HFFc6 (cell line): ENCODE measurements at regions not wholly inside any gene's neighbourhood (a gene's known extent, or its start where the extent isn't known, plus 50 kb on each side); places are given as distances from the start of the nearest gene placed in this dataset.

ENCODE experiments used
- DNase-seq: peaks from one replicate; pipeline ENCODE4 v3.0.0-alpha.2; 2018
- H3K27ac Mint-ChIP-seq: 2 replicates; pipeline ENCODE4 v1.8.0; 2020; ENCODE audit warnings: mild to moderate bottlenecking, mixed read lengths
- H3K27me3 Mint-ChIP-seq: 2 replicates; pipeline ENCODE4 v1.8.0; 2021; ENCODE audit warnings: mild to moderate bottlenecking, moderate library complexity, mixed read lengths; ENCODE audit not compliant: insufficient read depth
- H3K36me3 Mint-ChIP-seq: 2 replicates; pipeline ENCODE4 v1.8.0; 2021; ENCODE audit warnings: low read depth, mixed read lengths
- H3K4me1 Mint-ChIP-seq: 2 replicates; pipeline ENCODE4 v1.8.0; 2020; ENCODE audit warnings: low read depth, mixed read lengths
- H3K4me3 Mint-ChIP-seq: 2 replicates; pipeline ENCODE4 v1.8.0; 2020; ENCODE audit warnings: mild to moderate bottlenecking, moderate library complexity, mixed read lengths
- H3K9me3 Mint-ChIP-seq: 2 replicates; pipeline ENCODE4 v1.8.0; 2020; ENCODE audit warnings: mild to moderate bottlenecking, mixed read lengths
- TF ChIP-seq, protein P1 (sequence below): fragments of 200-600 bp; sonication (generic); IDR thresholded peaks from 2 replicates; pipeline ENCODE4 v1.5.0; 2021; ENCODE audit warnings: antibody characterized with exemption, mild to moderate bottlenecking

DNA sequence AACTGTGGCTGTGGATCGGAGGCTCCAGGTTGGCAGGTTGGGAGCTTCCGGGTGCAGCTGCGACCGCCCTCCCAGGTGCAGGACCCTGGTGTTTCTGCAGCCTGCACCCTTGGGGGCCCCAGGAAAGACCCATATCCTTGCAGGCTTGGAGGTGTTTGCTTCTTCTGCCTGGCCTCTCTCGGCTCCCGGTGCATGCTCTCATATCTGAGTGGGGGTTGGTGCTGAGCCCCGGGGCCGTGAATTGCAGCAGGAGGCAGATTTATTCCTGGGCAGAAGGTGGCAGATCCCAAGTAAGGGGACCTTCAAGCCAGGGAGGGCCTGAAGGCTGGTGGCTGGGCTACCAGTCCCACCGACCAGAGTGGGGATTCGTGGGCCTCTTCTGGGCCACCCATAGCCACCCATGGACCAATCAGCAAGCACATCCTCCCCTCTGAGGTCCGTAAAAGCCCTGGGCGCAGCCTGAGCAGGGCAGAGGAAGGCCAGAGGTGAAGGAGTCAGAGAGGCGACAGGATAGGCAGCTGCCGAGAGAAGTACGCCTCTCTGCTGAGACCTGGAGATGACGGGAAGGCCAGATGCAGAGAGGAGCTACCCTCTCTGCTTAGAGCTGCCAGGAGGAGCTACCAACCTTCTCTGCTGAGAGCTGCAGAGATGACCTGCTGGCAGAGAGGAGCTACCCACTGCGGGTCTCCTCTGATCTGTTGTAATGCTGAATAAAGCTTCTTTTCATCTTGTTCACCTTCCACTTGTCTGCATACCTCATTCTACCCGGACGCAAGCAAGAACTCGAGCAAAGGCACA is 1279.0 kb upstream of the LRRTM1 start:
- H3K4me1 Mint-ChIP-seq: no peaks in the 10 kb centered on the region
- TF ChIP-seq, protein P1, sequence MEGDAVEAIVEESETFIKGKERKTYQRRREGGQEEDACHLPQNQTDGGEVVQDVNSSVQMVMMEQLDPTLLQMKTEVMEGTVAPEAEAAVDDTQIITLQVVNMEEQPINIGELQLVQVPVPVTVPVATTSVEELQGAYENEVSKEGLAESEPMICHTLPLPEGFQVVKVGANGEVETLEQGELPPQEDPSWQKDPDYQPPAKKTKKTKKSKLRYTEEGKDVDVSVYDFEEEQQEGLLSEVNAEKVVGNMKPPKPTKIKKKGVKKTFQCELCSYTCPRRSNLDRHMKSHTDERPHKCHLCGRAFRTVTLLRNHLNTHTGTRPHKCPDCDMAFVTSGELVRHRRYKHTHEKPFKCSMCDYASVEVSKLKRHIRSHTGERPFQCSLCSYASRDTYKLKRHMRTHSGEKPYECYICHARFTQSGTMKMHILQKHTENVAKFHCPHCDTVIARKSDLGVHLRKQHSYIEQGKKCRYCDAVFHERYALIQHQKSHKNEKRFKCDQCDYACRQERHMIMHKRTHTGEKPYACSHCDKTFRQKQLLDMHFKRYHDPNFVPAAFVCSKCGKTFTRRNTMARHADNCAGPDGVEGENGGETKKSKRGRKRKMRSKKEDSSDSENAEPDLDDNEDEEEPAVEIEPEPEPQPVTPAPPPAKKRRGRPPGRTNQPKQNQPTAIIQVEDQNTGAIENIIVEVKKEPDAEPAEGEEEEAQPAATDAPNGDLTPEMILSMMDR: no peak
- peaks cover 4% of the 10 kb centered on the region; the same call in 1 of the 2 replicates for H3K36me3 Mint-ChIP-seq
- no peak overlapping the region for H3K4me3 Mint-ChIP-seq
- no peak overlapping the region for H3K27ac Mint-ChIP-seq
- peaks cover 29% of the 10 kb centered on the region for H3K9me3 Mint-ChIP-seq
- no peaks in the 10 kb centered on the region; the same call in 1 of the 2 replicates for H3K27me3 Mint-ChIP-seq
- no peak for DNase-seq

DNA sequence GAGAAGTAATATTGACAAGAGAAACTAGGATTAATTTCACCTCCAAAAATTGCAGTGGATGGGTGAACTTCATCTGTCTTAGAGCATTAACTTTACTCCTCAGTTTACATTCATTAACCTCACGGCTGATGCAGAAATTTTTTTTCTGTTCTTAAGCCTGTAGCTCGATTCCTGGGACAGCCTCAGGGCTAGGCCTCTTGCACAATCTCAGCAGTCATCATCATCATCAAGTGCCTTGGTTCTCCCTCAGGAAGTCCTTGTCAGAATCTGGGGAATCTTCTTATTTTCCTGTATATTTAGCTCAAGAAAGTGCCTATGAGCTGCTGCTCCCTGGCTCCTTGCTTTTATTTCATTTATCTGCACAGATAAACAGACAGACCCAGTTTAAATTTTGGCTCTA is 1272.2 kb upstream of the LRRTM1 start:
- TF ChIP-seq, protein P1: no peak
- Mint-ChIP-seq H3K27me3 (no peaks in the 10 kb centered on the region), H3K36me3 (no peaks in the 10 kb centered on the region), H3K27ac (no peak overlapping the region), H3K4me3 (no peak overlapping the region), H3K4me1 (no peaks in the 10 kb centered on the region), H3K9me3 (peaks cover 26% of the 10 kb centered on the region)
- no peak for DNase-seq

DNA sequence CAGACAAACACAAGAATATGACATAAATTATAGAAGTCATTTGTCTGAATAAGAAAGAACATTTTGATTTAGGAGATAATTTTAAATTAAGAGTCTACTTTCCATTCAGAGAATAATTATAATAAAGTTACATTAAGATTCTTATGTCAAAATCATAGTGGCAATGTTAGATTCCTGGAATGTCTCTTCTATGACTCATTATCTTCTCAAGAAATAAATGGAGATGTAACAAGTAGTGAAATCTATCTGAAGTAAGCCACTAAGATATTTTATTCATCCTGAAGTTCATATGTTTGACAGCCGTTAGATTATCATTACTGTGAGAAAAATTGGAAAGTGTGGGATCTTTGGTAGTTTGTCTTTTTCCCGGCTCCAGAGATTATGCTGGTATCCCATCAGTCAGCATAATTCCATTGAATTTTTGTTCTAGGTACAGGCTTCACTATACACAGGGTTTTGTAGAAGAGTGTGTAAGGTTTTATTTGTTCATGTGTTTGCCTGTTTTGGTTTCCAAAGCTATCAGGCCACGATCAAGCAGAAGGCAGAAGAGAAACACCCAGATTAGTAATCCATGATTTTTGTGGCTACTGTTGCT is 1246.6 kb upstream of the LRRTM1 start:
- Mint-ChIP-seq H3K27me3 (no peaks in the 10 kb centered on the region), H3K4me3 (no peak overlapping the region), H3K9me3 (peaks cover 29% of the 10 kb centered on the region), H3K36me3 (no peaks in the 10 kb centered on the region), H3K4me1 (no peaks in the 10 kb centered on the region), H3K27ac (no peak overlapping the region)
- TF ChIP-seq, protein P1: no peak
- no peak for DNase-seq

DNA sequence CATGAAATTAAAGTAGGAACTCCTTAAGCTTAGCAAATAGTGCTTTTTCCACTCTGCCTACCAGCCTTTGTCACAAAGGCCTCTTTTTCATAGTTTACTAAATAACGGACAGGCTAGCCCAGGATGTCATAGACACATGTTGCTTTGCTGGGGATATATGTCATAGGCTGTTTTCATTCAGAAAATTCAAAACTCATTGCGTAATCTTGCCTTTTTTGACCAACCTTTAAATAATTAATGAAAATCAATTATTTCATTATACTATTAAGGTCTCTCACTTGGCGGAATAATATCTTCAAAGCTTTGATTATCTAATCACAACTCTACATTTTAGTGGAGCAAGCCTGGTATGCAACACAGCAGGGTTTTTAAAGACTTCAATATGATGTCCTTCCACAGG is 1245.7 kb upstream of the LRRTM1 start:
- TF ChIP-seq, protein P1: no peak
- Mint-ChIP-seq H3K36me3 (no peaks in the 10 kb centered on the region), H3K27me3 (no peaks in the 10 kb centered on the region), H3K4me3 (no peak overlapping the region), H3K9me3 (peaks cover 35% of the 10 kb centered on the region), H3K4me1 (no peaks in the 10 kb centered on the region), H3K27ac (no peak overlapping the region)
- no peak for DNase-seq

DNA sequence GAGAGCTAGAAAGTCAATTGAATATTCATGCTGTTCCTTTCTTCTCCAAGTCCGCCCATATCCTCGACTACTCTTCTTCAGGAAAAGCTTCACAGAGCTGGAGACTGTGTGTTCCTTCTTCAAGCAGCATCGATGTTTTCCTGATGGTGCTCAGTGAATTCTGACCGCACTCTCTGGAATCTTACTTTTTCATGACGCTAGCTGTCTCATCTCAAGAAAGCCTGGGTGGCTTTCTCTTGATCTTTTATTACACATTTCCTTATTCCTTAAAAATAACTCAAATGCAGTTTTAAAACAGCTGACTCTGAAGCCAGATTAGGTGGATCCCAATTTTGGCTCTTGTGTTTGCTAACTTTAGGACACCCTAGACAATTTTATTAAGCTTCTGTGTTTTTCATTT is 1245.1 kb upstream of the LRRTM1 start:
- Mint-ChIP-seq H3K27ac (no peak overlapping the region), H3K36me3 (no peaks in the 10 kb centered on the region), H3K27me3 (no peaks in the 10 kb centered on the region), H3K4me3 (no peak overlapping the region), H3K4me1 (no peaks in the 10 kb centered on the region), H3K9me3 (peaks cover 30% of the 10 kb centered on the region)
- TF ChIP-seq, protein P1: no peak
- no peak for DNase-seq
